LNCaP clone FGC (cell line): ENCODE measurements at regions not wholly inside any gene's neighbourhood (a gene's known extent, or its start where the extent isn't known, plus 50 kb on each side); places are given as distances from the start of the nearest gene placed in this dataset.

Experiments
- DNase-seq: peaks from one replicate; pipeline ENCODE4 v3.0.0-alpha.2; 2011; ENCODE audit warnings: low read depth
- H3K4me3 ChIP-seq: 2 replicates; pipeline ENCODE4 v1.5.1; 2011; ENCODE audit warnings: mild to moderate bottlenecking, low read depth, low read length, control low read depth
- TF ChIP-seq, protein P1 (sequence below): IDR thresholded peaks from 2 replicates; pipeline ENCODE4 v1.5.1; 2012; ENCODE audit warnings: mild to moderate bottlenecking; ENCODE audit not compliant: control insufficient read depth, insufficient read depth; ENCODE audit errors: extremely low read depth

GRCh38 chr4:8746523-8747466 is 124.8 kb downstream of the HMX1 start:
- H3K4me3 ChIP-seq: no peak overlapping the region
- DNase-seq: no peak
- TF ChIP-seq, protein P1, sequence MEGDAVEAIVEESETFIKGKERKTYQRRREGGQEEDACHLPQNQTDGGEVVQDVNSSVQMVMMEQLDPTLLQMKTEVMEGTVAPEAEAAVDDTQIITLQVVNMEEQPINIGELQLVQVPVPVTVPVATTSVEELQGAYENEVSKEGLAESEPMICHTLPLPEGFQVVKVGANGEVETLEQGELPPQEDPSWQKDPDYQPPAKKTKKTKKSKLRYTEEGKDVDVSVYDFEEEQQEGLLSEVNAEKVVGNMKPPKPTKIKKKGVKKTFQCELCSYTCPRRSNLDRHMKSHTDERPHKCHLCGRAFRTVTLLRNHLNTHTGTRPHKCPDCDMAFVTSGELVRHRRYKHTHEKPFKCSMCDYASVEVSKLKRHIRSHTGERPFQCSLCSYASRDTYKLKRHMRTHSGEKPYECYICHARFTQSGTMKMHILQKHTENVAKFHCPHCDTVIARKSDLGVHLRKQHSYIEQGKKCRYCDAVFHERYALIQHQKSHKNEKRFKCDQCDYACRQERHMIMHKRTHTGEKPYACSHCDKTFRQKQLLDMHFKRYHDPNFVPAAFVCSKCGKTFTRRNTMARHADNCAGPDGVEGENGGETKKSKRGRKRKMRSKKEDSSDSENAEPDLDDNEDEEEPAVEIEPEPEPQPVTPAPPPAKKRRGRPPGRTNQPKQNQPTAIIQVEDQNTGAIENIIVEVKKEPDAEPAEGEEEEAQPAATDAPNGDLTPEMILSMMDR: no peak

DNA sequence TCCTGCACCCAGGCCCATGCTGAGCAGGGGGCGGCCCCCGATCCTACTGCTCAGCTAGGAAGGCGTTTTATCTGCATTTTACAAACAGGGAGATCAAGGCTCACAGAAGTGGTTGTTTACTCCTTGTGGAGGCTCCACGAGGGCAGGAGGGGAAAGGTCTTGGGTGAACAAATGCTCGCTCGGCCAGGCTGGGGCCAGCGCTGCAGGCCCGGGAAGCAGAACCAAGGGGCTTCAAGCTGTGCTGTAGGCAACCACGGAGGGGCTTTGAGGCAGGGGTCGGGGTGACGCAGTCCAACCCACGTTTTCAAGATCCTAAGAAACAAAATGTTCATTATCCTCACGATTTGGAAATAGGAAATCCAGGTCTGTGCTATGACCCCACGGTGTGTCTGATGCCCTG is 125.8 kb downstream of the HMX1 start:
- DNase-seq: no peak
- TF ChIP-seq, protein P1: no peak
- H3K4me3 ChIP-seq: no peak overlapping the region

GRCh38 chr4:8745005-8745790 is 126.4 kb downstream of the HMX1 start:
- DNase-seq: no peak
- TF ChIP-seq, protein P1: no peak
- no peak overlapping the region for H3K4me3 ChIP-seq

DNA sequence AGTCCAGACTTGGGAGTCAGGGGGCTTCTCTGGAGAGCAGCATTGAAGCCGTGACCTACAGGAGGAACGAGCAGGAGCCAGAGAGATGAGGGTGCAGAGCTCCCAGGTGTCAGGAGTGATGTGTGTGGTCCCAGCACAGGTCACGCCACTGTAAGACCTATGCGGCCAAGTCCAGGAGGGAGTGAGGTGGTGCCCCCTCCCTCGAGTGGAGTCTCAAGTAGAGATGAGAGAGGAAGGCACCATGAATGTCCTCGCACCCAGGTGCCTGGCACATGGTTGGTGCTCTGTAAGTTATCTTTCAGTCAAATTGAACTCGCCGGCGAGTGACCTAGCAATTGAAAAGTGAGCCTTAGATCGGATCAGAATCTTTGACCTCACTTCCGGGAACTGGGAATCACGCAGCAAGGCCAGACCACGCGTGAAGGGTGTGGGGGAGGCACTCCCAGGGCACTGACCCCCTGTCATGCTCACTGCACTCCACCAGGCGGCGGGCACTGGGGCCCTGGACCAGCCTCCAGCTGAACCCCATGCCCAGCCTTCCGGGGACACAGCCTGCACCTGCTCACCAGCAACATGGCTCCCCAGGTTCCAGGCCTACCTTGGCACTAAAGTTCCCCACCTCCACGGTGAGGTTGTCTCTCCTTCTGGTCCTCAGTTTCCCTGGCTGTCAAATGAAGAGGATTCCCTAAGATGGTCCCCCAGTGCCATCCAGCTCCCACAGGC is 127.4 kb downstream of the HMX1 start:
- TF ChIP-seq, protein P1: no peak
- DNase-seq: no peak

DNA sequence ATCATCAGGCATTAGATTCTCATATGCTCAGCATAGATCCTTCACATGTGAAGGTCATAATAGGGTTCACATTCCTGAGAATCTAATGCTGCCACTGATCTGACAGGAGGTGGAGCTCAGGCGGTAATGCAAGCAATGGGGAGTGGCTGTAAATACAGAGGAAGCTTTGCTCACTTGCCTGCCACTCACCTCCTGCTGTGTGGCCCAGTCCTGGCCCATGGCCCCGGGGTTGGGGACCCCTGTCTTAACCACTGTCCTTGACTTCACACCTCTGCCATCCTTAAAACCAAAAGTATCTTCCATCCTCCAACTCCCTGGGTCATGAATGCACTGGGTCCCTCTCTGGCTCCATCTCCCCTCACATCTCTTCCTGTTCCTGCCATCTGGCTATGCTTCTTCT is 129.1 kb downstream of the HMX1 start:
- TF ChIP-seq, protein P1: no peak
- no peak overlapping the region for H3K4me3 ChIP-seq
- no peak for DNase-seq

More for the DNA sequence above, 127.4 kb downstream of the HMX1 start:
- no peak overlapping the region for H3K4me3 ChIP-seq

- DNase-seq: no peak
- TF ChIP-seq, protein P1: no peak
- no peak overlapping the region for H3K4me3 ChIP-seq
Measured at GRCh38 chr4:8741513-8742226, 130.0 kb downstream of the HMX1 start.
